NCI-H526 (cell line): ENCODE measurements at regions not wholly inside any gene's neighbourhood (a gene's known extent, or its start where the extent isn't known, plus 50 kb on each side); places are given as distances from the start of the nearest gene placed in this dataset.
"Not testable (repeated sequence)": the region's sequence is repeated elsewhere in the genome, so short reads cannot be mapped to it uniquely, and the experiment has no call there.

ENCODE experiments used
- DNase-seq, 2 experiments: peaks; one replicate each; lab custom pipeline; 2025; lab: John Stamatoyannopoulos, UW

DNA sequence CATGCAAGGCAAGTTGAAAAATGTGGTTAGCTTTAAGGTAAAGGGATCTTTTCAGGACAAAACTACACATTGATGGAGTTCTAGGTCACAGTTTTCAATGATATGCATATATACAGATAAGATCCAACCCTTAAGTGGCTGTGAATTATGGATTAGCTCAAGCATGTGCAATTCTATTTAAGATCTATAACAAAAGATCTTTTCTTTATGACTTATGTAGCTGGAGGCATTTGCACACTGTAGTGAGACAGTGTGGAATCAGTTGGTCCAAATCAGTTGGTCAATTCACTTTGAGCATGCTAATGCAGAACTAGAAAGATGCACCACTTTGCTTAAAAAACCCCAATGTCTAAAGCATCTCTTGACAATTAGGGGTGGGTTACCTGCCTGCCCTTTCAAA is 417.1 kb upstream of the ZEB2 start:
- no peak for DNase-seq

DNA sequence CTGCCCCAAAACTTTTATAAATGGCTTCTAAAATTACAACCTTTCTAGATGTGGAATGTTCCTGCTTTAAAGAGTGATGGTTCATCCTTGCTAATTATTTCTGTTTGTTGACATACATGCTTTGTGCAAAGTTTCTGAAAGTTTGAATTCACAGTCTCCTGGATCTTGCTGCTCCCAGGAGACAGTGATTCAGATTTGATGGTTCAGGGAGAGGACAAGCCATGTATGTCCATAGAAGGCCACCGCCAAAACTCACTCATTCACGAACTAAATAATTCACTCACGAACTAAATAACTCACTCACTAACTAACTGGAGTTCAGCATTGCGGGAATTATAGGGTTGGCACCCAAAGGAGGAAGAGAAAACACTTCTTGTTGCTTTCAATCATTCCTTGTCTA is 416.5 kb upstream of the ZEB2 start:
- no peak for DNase-seq

GRCh38 chr2:144935736-144936135 is 415.8 kb upstream of the ZEB2 start:
- no peak for DNase-seq

DNA sequence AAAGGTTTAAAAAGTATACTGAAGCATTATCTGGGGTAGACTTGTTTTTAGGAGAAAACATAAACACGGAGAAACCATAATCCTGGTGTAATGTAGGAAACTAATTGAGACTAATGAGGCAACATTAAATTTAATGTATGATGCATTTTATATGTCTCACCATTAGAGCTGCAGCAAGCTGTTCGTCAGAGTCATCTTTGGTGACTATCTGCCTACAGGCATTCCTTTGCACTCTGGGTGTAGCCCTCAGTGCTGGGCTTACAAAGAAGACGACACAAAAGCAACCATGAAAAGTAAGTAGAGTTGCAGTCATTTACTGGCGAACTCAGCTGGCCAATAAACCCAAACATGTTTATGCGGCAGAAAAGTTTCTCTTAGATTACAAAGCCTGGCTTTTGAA is 415.3 kb upstream of the ZEB2 start:
- DNase-seq: no peak

GRCh38 chr2:144931960-144932359 is 412.0 kb upstream of the ZEB2 start:
- DNase-seq: no peak

DNA sequence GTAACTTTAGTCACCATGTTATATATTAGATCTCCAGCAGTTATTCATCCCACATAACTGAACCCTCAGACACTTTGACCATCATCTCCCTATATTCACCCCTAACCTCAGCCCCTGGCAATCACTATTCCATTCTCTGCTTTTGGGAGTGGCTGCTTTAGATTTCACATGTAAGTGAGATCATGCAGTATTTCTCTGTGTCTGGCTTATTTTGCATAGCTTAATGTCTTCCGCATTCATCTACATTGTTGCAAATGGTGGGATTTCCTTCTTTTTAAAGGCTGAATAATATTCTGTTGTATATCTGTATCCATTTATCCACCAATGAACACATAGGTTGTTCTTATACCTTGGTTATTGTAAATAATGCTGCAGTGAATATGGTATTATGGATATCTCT is 411.6 kb upstream of the ZEB2 start:
- no peak for DNase-seq

DNA sequence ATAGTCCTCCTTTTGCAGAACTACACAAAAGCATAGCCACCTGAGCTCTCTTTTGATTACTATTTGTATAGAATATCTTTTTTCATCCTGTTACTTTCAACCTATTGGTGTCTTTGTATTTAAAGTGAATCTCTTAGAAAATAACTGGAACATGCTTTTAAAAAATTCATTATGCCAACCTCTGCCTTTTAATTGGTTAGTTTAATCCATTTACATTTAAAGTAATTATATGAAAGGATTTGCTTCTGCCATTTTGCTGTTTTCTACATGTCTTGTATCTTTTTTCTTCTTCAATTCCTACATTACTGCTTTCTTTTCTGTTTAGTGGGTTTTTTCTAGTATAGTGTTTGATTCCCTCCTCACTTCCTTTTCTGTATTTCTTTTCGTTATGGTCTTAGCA is 407.5 kb upstream of the ZEB2 start:
- no peak for DNase-seq

- DNase-seq: no peak
Measured at GRCh38 chr2:144925886-144926285, 406.0 kb upstream of the ZEB2 start.

GRCh38 chr2:144924827-144925226 is 404.9 kb upstream of the ZEB2 start:
- no peak for DNase-seq

DNA sequence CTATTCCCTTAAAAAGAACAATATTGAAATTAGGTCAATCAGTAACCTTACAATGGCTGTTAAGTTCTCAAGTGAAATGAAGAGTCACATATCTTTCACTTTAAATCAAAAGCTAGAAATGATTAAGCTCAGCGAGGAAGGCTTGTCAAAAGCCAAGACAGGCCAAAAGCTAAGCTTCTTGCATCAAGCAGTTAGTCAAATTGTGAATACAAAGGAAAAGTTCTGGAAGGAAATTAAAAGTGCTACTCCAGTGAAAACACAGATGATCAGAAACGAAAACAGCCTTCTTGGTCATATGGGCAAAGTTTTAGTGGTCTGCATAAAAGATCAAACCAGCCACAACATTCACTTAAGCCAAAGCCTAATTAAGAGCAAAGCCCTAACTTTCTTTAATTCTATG is 402.6 kb upstream of the ZEB2 start:
- no peak for DNase-seq

DNA sequence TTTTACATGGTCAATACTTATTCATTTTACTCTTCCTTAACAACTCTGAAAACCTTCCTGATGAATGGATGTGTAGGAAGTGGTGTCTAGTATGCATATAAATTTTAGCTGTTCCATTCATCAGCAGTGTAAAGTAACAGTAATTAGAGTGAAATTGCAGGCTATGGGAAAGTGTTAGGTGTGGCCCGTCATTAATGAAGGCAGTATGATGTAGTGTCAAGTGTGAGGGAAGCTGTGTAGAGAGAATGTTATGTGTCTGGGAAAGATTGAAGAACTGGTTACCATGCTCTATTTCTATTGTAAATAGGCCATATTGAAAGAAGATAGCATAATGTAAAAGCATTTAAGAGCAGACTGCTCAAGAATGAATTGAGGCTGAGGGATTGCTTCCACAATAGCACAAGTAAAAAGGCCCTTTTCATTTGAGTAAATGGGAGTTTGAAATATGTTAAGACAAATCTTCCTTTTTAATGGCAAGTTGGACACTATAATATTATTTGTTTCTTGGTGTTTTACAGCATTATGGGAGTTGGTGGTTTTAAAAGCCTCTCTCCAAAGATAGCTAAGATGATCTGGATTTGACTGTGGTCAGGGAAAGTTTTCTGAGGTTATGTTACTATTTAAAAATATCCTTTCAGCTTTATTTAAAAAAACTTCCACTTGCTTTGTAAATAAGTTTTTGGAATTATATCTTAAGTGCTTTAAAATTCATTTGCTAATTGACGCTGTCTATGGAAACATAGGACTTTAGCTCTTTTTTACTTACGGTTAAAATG is 401.0 kb upstream of the ZEB2 start:
- no peak for DNase-seq

- peak in 1 of 2 experiments; percentile 18 for DNase-seq
Measured at GRCh38 chr2:144914622-144915318, 394.9 kb upstream of the ZEB2 start.

GRCh38 chr2:144914113-144914512 is 394.2 kb upstream of the ZEB2 start:
- no peak for DNase-seq

- no peak for DNase-seq
Measured at GRCh38 chr2:144912206-144912605, 392.3 kb upstream of the ZEB2 start.

GRCh38 chr2:144905956-144906355 is 386.0 kb upstream of the ZEB2 start:
- DNase-seq: no peak

GRCh38 chr2:144904612-144905011 is 384.7 kb upstream of the ZEB2 start:
- no peak for DNase-seq

GRCh38 chr2:144903045-144903444 is 383.1 kb upstream of the ZEB2 start:
- not testable (repeated sequence) for DNase-seq

GRCh38 chr2:144901386-144901785 is 381.5 kb upstream of the ZEB2 start:
- DNase-seq: not testable (repeated sequence)

- no peak for DNase-seq
Measured at GRCh38 chr2:144896341-144896740, 376.4 kb upstream of the ZEB2 start.

GRCh38 chr2:144894612-144895599 is 375.0 kb upstream of the ZEB2 start:
- no peak for DNase-seq

- no peak for DNase-seq
Measured at GRCh38 chr2:144893464-144893863, 373.5 kb upstream of the ZEB2 start.

GRCh38 chr2:144890828-144891227 is 370.9 kb upstream of the ZEB2 start:
- DNase-seq: peak in 1 of 2 experiments; percentile 9
